Uterus (tissue), 3 donors: ENCODE measurements at regions not wholly inside any gene's neighbourhood (a gene's known extent, or its start where the extent isn't known, plus 50 kb on each side); places are given as distances from the start of the nearest gene placed in this dataset.
A peak's percentile ranks its signal among the peaks of the same experiment; 100 is the strongest.

Experiments used
- DNase-seq, 2 donors: peaks; one replicate each; pipeline ENCODE4 v3.0.0-alpha.2; 2019 to 2020
- H3K27ac ChIP-seq, 2 donors: fragments of 200-600 bp; sonication (generic); 1 replicate in 1 of 2; 2 replicates in 1 of 2; pipeline ENCODE4 v1.5.1; 2016 to 2018
- H3K27me3 ChIP-seq, 2 donors: fragments of 200-600 bp; sonication (generic); one replicate each; pipeline ENCODE4 v1.5.1; 2018 to 2019; ENCODE audit warnings: control low read depth in 1 of 2
- H3K36me3 ChIP-seq, 2 donors: fragments of 200-600 bp; sonication (generic); one replicate each; pipeline ENCODE4 v1.5.1; 2019; ENCODE audit warnings: control low read depth in 1 of 2
- H3K4me1 ChIP-seq, 2 donors: fragments of 200-600 bp; sonication (generic); one replicate each; pipeline ENCODE4 v1.5.1; 2018 to 2019; ENCODE audit warnings: control low read depth in 1 of 2
- H3K4me3 ChIP-seq, 2 donors: fragments of 200-600 bp; sonication (generic); 1 replicate in 1 of 2; 2 replicates in 1 of 2; pipeline ENCODE4 v1.5.1; 2018 to 2019; ENCODE audit warnings: mild to moderate bottlenecking in 1 of 2
- H3K9me3 ChIP-seq, 2 donors: fragments of 200-600 bp; sonication (generic); one replicate each; pipeline ENCODE4 v1.5.1; 2019; ENCODE audit warnings: control low read depth in 1 of 2
- CTCF ChIP-seq, 4 experiments: fragments of 200-600 bp in 2 of 4; fragments of 450-650 bp in 2 of 4; sonication (generic) in 2 of 4; IDR thresholded peaks; one replicate each; pipeline ENCODE4 v1.5.1; 2016 to 2019; ENCODE audit warnings: antibody characterized with exemption in 4 of 4, mild to moderate bottlenecking in 2 of 4, moderate library complexity in 1 of 4
- POLR2A ChIP-seq, 2 donors: fragments of 450-650 bp; IDR thresholded peaks; one replicate each; pipeline ENCODE4 v1.6.1; 2016; ENCODE audit warnings: antibody characterized with exemption in 2 of 2, mild to moderate bottlenecking in 1 of 2, moderate library complexity in 1 of 2
- intact Hi-C: fragments of 100-400 bp; cut with DNase I; formaldehyde crosslinking; loops from one replicate; pipeline ENCODE4 v1.15.1; 2023; ENCODE audit warnings: low total_unique reads
- donor health status: DM: yes; HTN: yes; CAD: no.

GRCh38 chr7:27329909-27330308 lies 87.3 kb downstream of the EVX1 start:
- H3K9me3 ChIP-seq = peaks cover 0 to 8% of the 10 kb centered on the region in 2 donors
- intact Hi-C loops = no loop called here
- DNase-seq = no peak
- H3K27me3 ChIP-seq = no peaks in the 10 kb centered on the region
- no peaks in the 10 kb centered on the region for H3K4me1 ChIP-seq
- TF ChIP-seq CTCF (IDR thresholded peaks at IDR 0.05) = peak in 1 of 4 experiments; percentile 11
- TF ChIP-seq POLR2A (IDR thresholded peaks at IDR 0.05) = no peak
- H3K4me3 ChIP-seq = no peak overlapping the region
- no peaks in the 10 kb centered on the region for H3K36me3 ChIP-seq
- no peak overlapping the region for H3K27ac ChIP-seq

GRCh38 chr7:27339478-27339877 lies 96.9 kb downstream of the EVX1 start:
- TF ChIP-seq CTCF (IDR thresholded peaks at IDR 0.05) (no peak), POLR2A (IDR thresholded peaks at IDR 0.05) (no peak)
- H3K27me3 ChIP-seq = no peaks in the 10 kb centered on the region
- intact Hi-C loops = no loop called here
- no peak overlapping the region for H3K4me3 ChIP-seq
- H3K9me3 ChIP-seq = no peaks in the 10 kb centered on the region
- no peak overlapping the region for H3K27ac ChIP-seq
- no peaks in the 10 kb centered on the region for H3K4me1 ChIP-seq
- no peak for DNase-seq
- no peaks in the 10 kb centered on the region for H3K36me3 ChIP-seq

- Histone ChIP-seq H3K4me1 (no peaks in the 10 kb centered on the region), H3K4me3 (no peak overlapping the region), H3K27me3 (no peaks in the 10 kb centered on the region), H3K9me3 (no peaks in the 10 kb centered on the region), H3K27ac (no peak overlapping the region), H3K36me3 (no peaks in the 10 kb centered on the region)
- no peak for TF ChIP-seq POLR2A (IDR thresholded peaks at IDR 0.05)
- TF ChIP-seq CTCF (IDR thresholded peaks at IDR 0.05) = no peak
- DNase-seq = no peak
- intact Hi-C loops = no loop called here
These were observed 101.9 kb downstream of the EVX1 start for GRCh38 chr7:27344471-27344870.

- intact Hi-C loops = no loop called here
- Histone ChIP-seq H3K4me3 (no peak overlapping the region), H3K27me3 (no peaks in the 10 kb centered on the region), H3K27ac (no peak overlapping the region), H3K9me3 (no peaks in the 10 kb centered on the region), H3K4me1 (no peaks in the 10 kb centered on the region), H3K36me3 (no peaks in the 10 kb centered on the region)
- no peak for DNase-seq
- TF ChIP-seq POLR2A (IDR thresholded peaks at IDR 0.05) (no peak), CTCF (IDR thresholded peaks at IDR 0.05) (no peak)
These were observed 102.7 kb downstream of the EVX1 start for GRCh38 chr7:27345164-27345887.

- Histone ChIP-seq H3K4me3 (no peak overlapping the region), H3K9me3 (no peaks in the 10 kb centered on the region), H3K27ac (no peak overlapping the region), H3K27me3 (no peaks in the 10 kb centered on the region), H3K4me1 (no peaks in the 10 kb centered on the region), H3K36me3 (no peaks in the 10 kb centered on the region)
- no peak for DNase-seq
- intact Hi-C loops = no loop called here
- TF ChIP-seq CTCF (IDR thresholded peaks at IDR 0.05) = no peak
- TF ChIP-seq POLR2A (IDR thresholded peaks at IDR 0.05) = no peak
These were observed 103.4 kb downstream of the EVX1 start for GRCh38 chr7:27345997-27346396.
